Panc1 (cell line): ENCODE measurements at regions not wholly inside any gene's neighbourhood (a gene's known extent, or its start where the extent isn't known, plus 50 kb on each side); places are given as distances from the start of the nearest gene placed in this dataset.

Experiments used
- ATAC-seq: fragments of 200-7000 bp; cut with Tn5 transposase; 2 replicates; pipeline ENCODE4 v1.9.1; 2020; ENCODE audit warnings: mild to moderate bottlenecking, moderate library complexity
- BruUV-seq: library from RNA; stranded (reverse); fragments of 400-500 nt; replicated peaks from 2 replicates; lab custom pipeline; 2021; lab: Mats Ljungman, UMichigan
- CTCF ChIA-PET: fragments of 300-600 bp; sonication (Branson Sonifier 250); formaldehyde crosslinking; loops from one replicate; lab custom pipeline; 2022; ENCODE audit warnings: antibody characterized with exemption; lab: Charles Lee
- POLR2A ChIA-PET: fragments of 300-600 bp; sonication (Branson Sonifier 250); formaldehyde crosslinking; loops from one replicate; lab custom pipeline; 2022; ENCODE audit warnings: antibody characterized with exemption; lab: Charles Lee
- DNase-seq: peaks from one replicate; pipeline ENCODE4 v3.0.0-alpha.2; 2010; ENCODE audit warnings: low read depth, low spot score
- H3K27ac ChIP-seq: 2 replicates; pipeline ENCODE4 v1.5.1; 2011; ENCODE audit warnings: mild to moderate bottlenecking, low read length, inconsistent platforms
- H3K27me3 ChIP-seq: fragments of 200-500 bp; sonication (Bioruptor generic); 2 replicates; pipeline ENCODE4 v1.6.0; 2014; ENCODE audit warnings: low read length, inconsistent platforms; ENCODE audit not compliant: control insufficient read depth, insufficient read depth
- H3K36me3 ChIP-seq: fragments of 200-500 bp; sonication (Bioruptor generic); 2 replicates; pipeline ENCODE4 v1.5.1; 2014; ENCODE audit warnings: inconsistent platforms, mild to moderate bottlenecking, low read length, moderate library complexity; ENCODE audit not compliant: control insufficient read depth, insufficient read depth
- H3K4me1 ChIP-seq: 2 replicates; pipeline ENCODE4 v1.5.1; 2011; ENCODE audit warnings: inconsistent platforms, mild to moderate bottlenecking, low read length, moderate library complexity; ENCODE audit not compliant: control insufficient read depth, insufficient read depth
- H3K4me3 ChIP-seq, 2 experiments: 2 replicates each; pipeline ENCODE4 v1.5.1; 2011 to 2012; ENCODE audit warnings: low read depth in 2 of 2, low read length in 2 of 2, mild to moderate bottlenecking in 2 of 2, inconsistent platforms in 1 of 2, moderate library complexity in 1 of 2
- H3K9me3 ChIP-seq: fragments of 200-500 bp; sonication (Bioruptor generic); 2 replicates; pipeline ENCODE4 v1.5.1; 2014; ENCODE audit warnings: low read depth, mild to moderate bottlenecking, inconsistent platforms, low read length, moderate library complexity; ENCODE audit not compliant: control insufficient read depth, insufficient read depth
- CTCF ChIP-seq: fragments of 450-650 bp; IDR thresholded peaks from 2 replicates; pipeline ENCODE4 v1.5.1; 2017; ENCODE audit warnings: mild to moderate bottlenecking
- POLR2AphosphoS5 ChIP-seq: IDR thresholded peaks from 2 replicates; pipeline ENCODE4 v1.6.1; 2012; ENCODE audit warnings: mild to moderate bottlenecking, low read depth, low read length, moderate library complexity
- REST ChIP-seq, 2 experiments: IDR thresholded peaks; 2 replicates each; pipeline ENCODE4 v1.6.1; 2011 to 2012; ENCODE audit warnings: low read depth in 2 of 2, control low read depth in 1 of 2, low read length in 1 of 2, mild to moderate bottlenecking in 1 of 2, moderate library complexity in 1 of 2; ENCODE audit not compliant: insufficient read depth in 1 of 2
- SIN3A ChIP-seq: IDR thresholded peaks from 2 replicates; pipeline ENCODE4 v1.6.1; 2012; ENCODE audit warnings: low read depth, mild to moderate bottlenecking, low read length, moderate library complexity, borderline replicate concordance; ENCODE audit not compliant: insufficient read depth
- TCF7L2 ChIP-seq: IDR thresholded peaks from 2 replicates; pipeline ENCODE4 v1.6.1; 2011; ENCODE audit warnings: mild to moderate bottlenecking, low read depth, low read length, inconsistent platforms
- in situ Hi-C: cut with HindIII; loops from 2 replicates; pipeline ENCODE4 v1.10.0; 2016; ENCODE audit warnings: low sequenced_read_pairs, low pct_unique_long_range_greater_than_20kb
- intact Hi-C: fragments of 100-400 bp; cut with micrococcal nuclease; formaldehyde crosslinking; loops from one replicate; pipeline ENCODE4 v1.10.0; 2022; ENCODE audit not compliant: unreplicated experiment

GRCh38 chr13:95355494-95355893, 54.2 kb upstream of the ABCC4 start:
- no peak for TF ChIP-seq REST (IDR thresholded peaks at IDR 0.05; ENCODE audit: insufficient read depth in 1 of 2, low read depth in 2 of 2, low read length in 1 of 2)
- TF ChIP-seq TCF7L2, result no peak
- TF ChIP-seq POLR2AphosphoS5, result no peak
- no peak for TF ChIP-seq CTCF
- no peak for TF ChIP-seq SIN3A
- Histone ChIP-seq H3K4me1 (0 out of 2 replicates have a peak, but pooled peaks cover 4% of the 10 kb centered on the region), H3K27me3 (no peaks in the 10 kb centered on the region), H3K4me3 (no peak overlapping the region), H3K9me3 (no peaks in the 10 kb centered on the region), H3K36me3 (no peaks in the 10 kb centered on the region), H3K27ac (no peak overlapping the region)
- no peak for ATAC-seq
- intact Hi-C loops (no loop called here), in situ Hi-C loops (no loop called here)
- ChIA-PET POLR2A (no interaction called here), CTCF (no interaction called here)
- BruUV-seq, result no TSS peak
- DNase-seq, result no peak

DNA sequence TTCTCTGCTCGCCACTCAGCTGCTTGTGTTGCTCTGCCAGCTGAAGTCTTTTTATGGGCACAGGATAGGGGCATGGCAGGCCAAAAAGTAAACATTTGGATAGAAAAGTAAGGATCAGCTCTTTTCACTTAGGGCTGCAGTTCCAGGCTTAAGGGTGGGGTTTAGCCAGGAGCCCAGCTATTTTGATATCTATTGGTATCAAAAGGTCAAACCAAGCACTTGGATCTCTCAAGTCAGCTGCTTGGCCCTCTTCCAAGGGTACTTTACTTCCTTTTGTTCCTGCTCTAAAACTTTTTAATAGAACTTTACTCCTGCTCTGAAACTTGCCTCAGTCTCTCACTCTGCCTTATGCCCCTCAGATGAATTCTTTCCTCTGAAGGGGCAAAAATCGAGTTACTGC, 55.7 kb upstream of the ABCC4 start:
- ChIA-PET CTCF (no interaction called here), POLR2A (no interaction called here)

More for the DNA sequence above, 55.7 kb upstream of the ABCC4 start:
- DNase-seq (no peak), ATAC-seq (no peak)
- intact Hi-C loops (no loop called here), in situ Hi-C loops (no loop called here)
- H3K27me3 ChIP-seq, result no peaks in the 10 kb centered on the region
- H3K4me3 ChIP-seq, result no peak overlapping the region
- no peak overlapping the region for H3K27ac ChIP-seq
- no peaks in the 10 kb centered on the region for H3K9me3 ChIP-seq
- no peak for TF ChIP-seq TCF7L2
- no peak for TF ChIP-seq SIN3A
- no peak for TF ChIP-seq POLR2AphosphoS5
- no peak for TF ChIP-seq REST (IDR thresholded peaks at IDR 0.05; ENCODE audit: insufficient read depth in 1 of 2, low read depth in 2 of 2, low read length in 1 of 2)
- TF ChIP-seq CTCF, result no peak
- BruUV-seq, result no TSS peak
- 0 out of 2 replicates have a peak, but pooled peaks cover 4% of the 10 kb centered on the region for H3K4me1 ChIP-seq
- no peaks in the 10 kb centered on the region for H3K36me3 ChIP-seq
